OCI-LY3 (cell line): ENCODE measurements at regions not wholly inside any gene's neighbourhood (a gene's known extent, or its start where the extent isn't known, plus 50 kb on each side); places are given as distances from the start of the nearest gene placed in this dataset.

Source experiments
- H2AFZ ChIP-seq: fragments of 200-600, 300-600 bp; shearing (Covaris generic); 2 replicates; pipeline ENCODE4 v1.6.0; 2014; ENCODE audit warnings: antibody characterized with exemption, low read depth, low read length
- H3K27ac ChIP-seq: fragments of 200-600, 300-600 bp; sonication (generic); 2 replicates; pipeline ENCODE4 v1.5.1; 2014; ENCODE audit warnings: mild to moderate bottlenecking, low read length, moderate library complexity, mixed read lengths
- H3K27me3 ChIP-seq: fragments of 200-600, 300-600 bp; sonication (generic); 2 replicates; pipeline ENCODE4 v1.6.1; 2014; ENCODE audit warnings: low read depth, low read length, mixed read lengths
- H3K36me3 ChIP-seq: fragments of 200-600, 300-600 bp; sonication (generic); replicated peaks from 2 replicates; pipeline ENCODE3; 2014; ENCODE audit warnings: low read depth, low read length, mixed read lengths
- H3K4me1 ChIP-seq: fragments of 300-600, 200-600 bp; sonication (generic); 2 replicates; pipeline ENCODE4 v1.6.1; 2014; ENCODE audit warnings: low read length, mixed read lengths
- H3K4me2 ChIP-seq: fragments of 200-600, 300-600 bp; sonication (generic); 2 replicates; pipeline ENCODE4 v1.6.1; 2014; ENCODE audit warnings: low read length, mixed read lengths
- H3K4me3 ChIP-seq: fragments of 300-600, 200-600 bp; sonication (generic); 2 replicates; pipeline ENCODE4 v1.5.1; 2014; ENCODE audit warnings: antibody characterized with exemption, mild to moderate bottlenecking, low read length, moderate library complexity
- H3K79me2 ChIP-seq: fragments of 300-600, 200-600 bp; shearing (Covaris generic); 2 replicates; pipeline ENCODE4 v1.6.1; 2014; ENCODE audit warnings: mild to moderate bottlenecking, low read length, mixed read lengths
- H3K9ac ChIP-seq: fragments of 300-600, 200-600 bp; shearing (Covaris generic); 2 replicates; pipeline ENCODE4 v1.6.0; 2014; ENCODE audit warnings: mild to moderate bottlenecking, low read length, moderate library complexity
- H3K9me3 ChIP-seq: fragments of 200-600, 300-600 bp; shearing (Covaris generic); 2 replicates; pipeline ENCODE4 v1.6.1; 2014; ENCODE audit warnings: low read length, mixed read lengths; ENCODE audit not compliant: insufficient read depth
- H4K20me1 ChIP-seq: fragments of 200-600, 300-600 bp; sonication (generic); 2 replicates; pipeline ENCODE4 v1.6.1; 2016; ENCODE audit warnings: low read length, mixed read lengths; ENCODE audit not compliant: insufficient read depth
- EZH2phosphoT487 ChIP-seq: fragments of 200-600 bp; shearing (Covaris generic); IDR thresholded peaks from 2 replicates; pipeline ENCODE4 v1.6.1; 2018; ENCODE audit warnings: antibody characterized with exemption, mixed run types, low read depth
- TF ChIP-seq, protein P1 (sequence below): fragments of 200-600, 300-600 bp; sonication (generic); IDR thresholded peaks from 2 replicates; pipeline ENCODE4 v1.5.1; 2014; ENCODE audit warnings: antibody characterized with exemption, low read length, low read depth

DNA sequence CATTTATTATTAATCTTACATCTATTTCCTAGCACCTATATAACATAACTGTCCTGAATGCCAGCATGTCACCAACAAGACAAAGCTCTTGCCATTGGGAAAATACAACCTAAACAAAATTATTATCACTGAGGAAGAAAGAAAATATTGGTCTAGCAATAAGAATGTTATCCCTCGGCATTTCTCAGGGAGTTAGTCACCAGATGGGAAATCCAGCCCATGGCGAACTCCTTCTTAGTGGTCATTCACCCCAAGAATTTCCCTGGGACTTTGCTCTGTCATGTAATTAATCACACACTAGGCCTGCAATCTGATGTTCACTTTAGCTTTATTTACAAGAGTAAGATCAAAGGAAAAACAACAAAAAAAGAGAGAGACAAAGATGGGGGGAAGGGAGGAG, 56.1 kb upstream of the TAS2R1 start:
- no peaks in the 10 kb centered on the region for H3K9me3 ChIP-seq
- H3K4me3 ChIP-seq, result no peak overlapping the region
- H3K27ac ChIP-seq, result no peak overlapping the region
- H2AFZ ChIP-seq, result no peak overlapping the region
- H3K4me2 ChIP-seq, result no peak overlapping the region
- H3K79me2 ChIP-seq, result no peaks in the 10 kb centered on the region
- no peaks in the 10 kb centered on the region for H3K36me3 ChIP-seq
- H3K9ac ChIP-seq, result no peak overlapping the region
- no peaks in the 10 kb centered on the region for H3K4me1 ChIP-seq
- no peaks in the 10 kb centered on the region for H3K27me3 ChIP-seq
- no peaks in the 10 kb centered on the region for H4K20me1 ChIP-seq
- no peak for TF ChIP-seq EZH2phosphoT487
- TF ChIP-seq, protein P1, sequence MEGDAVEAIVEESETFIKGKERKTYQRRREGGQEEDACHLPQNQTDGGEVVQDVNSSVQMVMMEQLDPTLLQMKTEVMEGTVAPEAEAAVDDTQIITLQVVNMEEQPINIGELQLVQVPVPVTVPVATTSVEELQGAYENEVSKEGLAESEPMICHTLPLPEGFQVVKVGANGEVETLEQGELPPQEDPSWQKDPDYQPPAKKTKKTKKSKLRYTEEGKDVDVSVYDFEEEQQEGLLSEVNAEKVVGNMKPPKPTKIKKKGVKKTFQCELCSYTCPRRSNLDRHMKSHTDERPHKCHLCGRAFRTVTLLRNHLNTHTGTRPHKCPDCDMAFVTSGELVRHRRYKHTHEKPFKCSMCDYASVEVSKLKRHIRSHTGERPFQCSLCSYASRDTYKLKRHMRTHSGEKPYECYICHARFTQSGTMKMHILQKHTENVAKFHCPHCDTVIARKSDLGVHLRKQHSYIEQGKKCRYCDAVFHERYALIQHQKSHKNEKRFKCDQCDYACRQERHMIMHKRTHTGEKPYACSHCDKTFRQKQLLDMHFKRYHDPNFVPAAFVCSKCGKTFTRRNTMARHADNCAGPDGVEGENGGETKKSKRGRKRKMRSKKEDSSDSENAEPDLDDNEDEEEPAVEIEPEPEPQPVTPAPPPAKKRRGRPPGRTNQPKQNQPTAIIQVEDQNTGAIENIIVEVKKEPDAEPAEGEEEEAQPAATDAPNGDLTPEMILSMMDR, result no peak

DNA sequence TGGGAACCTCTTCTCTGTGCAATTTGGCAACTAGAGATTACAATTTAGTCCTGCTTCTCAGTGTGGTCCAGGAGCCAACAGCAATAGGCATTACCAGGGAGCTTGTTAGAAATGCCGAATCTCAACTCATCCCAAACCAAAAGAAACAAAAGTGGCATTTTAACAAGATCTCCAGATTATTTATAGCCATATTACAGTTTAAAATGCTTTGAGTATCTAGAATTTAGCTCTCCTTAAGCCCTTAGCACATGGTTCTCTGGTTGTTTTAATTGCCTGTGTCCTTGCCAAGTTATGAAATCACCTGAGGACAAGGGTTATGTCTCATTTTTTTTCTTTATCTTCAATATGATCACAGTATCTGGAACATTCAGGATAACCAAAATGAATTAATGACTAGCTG, 51.6 kb upstream of the TAS2R1 start:
- TF ChIP-seq, protein P1, result no peak
- TF ChIP-seq EZH2phosphoT487, result no peak
- H3K4me2 ChIP-seq, result no peak overlapping the region
- no peaks in the 10 kb centered on the region for H3K27me3 ChIP-seq
- no peaks in the 10 kb centered on the region for H3K79me2 ChIP-seq
- H3K9ac ChIP-seq, result no peak overlapping the region
- H4K20me1 ChIP-seq, result no peaks in the 10 kb centered on the region
- no peak overlapping the region for H2AFZ ChIP-seq
- no peak overlapping the region for H3K27ac ChIP-seq
- no peaks in the 10 kb centered on the region for H3K4me1 ChIP-seq
- no peaks in the 10 kb centered on the region for H3K36me3 ChIP-seq
- H3K9me3 ChIP-seq, result no peaks in the 10 kb centered on the region
- H3K4me3 ChIP-seq, result no peak overlapping the region
